GM21423 (cell line): ENCODE measurements at regions not wholly inside any gene's neighbourhood (a gene's known extent, or its start where the extent isn't known, plus 50 kb on each side); places are given as distances from the start of the nearest gene placed in this dataset.

Source experiments
- ATAC-seq: cut with Tn5 transposase; IDR thresholded peaks from one replicate; pipeline ENCODE4 v1.9.1; 2021; ENCODE audit warnings: mild to moderate bottlenecking, moderate library complexity; ENCODE audit not compliant: unreplicated experiment

DNA sequence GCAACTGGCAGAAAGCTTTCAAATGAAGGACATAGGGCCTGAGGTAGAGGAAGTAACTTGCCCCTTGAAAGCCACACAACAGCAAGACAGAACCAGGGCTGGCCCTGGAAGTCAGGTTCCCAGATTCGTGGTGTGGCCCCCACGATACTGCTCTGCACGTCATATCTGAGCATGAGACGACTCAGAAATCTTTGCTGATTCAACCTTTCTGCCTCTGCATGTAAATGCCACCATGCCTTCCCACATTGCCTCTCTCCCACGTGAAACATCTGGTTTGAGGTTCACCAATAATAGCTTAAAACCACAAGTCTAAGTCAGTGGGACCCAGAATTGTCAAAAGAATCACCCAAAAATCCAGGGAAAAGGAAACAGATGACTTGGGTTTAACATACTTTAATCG lies 214.0 kb upstream of the TRIB2 start:
- no peak for ATAC-seq

DNA sequence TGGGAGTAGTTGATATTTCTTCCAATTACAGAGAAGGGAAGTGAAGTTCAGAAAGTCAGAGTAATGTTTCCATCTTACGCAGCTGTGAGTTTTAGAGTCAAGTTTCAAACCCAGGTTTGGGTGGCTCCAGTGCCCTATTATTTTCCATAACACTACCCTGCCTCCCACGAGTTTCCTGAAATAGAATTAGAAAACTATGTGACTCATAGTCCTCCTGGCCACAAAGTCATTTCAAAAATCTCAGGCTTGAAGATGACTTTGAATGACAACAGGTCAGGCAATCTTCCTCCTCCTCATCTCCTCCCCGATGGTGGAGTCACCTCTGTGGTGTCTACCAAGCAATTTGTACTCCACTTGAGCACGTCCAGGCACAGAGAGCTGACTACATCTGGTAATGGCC lies 212.3 kb upstream of the TRIB2 start:
- peak; percentile 28 for ATAC-seq

GRCh38 chr2:12506846-12507245 lies 209.9 kb upstream of the TRIB2 start:
- ATAC-seq, result no peak

- peak; percentile 81 for ATAC-seq
Observed at GRCh38 chr2:12507295-12507694, 209.4 kb upstream of the TRIB2 start.

DNA sequence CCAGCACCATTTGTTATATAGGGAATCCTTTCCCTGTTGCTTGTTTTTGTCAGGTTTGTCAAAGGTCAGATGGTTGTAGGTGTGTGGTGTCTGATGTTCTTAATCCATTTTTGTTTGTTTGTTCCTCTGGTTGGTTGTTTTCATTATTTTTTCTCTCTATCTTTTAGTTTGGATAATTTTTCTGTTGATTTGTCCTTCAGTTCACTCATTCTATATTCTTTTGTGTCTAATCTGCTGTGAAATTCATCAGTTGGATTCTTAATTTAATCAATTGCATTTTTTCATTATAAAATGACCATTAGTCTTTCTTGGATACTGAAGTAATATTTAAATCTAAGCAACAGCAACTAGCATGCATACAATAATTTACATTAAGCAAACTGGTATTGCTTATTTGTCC lies 206.7 kb upstream of the TRIB2 start:
- no peak for ATAC-seq

DNA sequence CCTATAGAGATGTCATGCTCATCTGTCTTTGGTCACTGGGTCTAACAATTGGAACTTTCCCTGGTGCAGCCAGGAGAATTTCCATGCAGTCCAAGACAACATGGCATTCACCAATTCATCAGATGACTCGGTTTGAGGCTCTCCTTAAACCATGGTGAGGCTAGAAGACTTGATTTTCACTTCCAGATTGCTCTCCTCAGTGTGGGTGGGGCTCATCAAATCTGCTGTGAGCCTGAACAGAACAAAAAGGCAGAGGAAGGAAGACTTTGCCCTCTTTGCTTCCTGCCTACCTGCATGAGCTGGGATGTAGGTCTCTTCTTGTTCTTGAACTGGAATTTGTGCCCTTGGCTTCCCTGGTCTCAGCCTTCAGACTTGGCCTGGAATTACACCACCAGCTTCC lies 203.4 kb upstream of the TRIB2 start:
- no peak for ATAC-seq

DNA sequence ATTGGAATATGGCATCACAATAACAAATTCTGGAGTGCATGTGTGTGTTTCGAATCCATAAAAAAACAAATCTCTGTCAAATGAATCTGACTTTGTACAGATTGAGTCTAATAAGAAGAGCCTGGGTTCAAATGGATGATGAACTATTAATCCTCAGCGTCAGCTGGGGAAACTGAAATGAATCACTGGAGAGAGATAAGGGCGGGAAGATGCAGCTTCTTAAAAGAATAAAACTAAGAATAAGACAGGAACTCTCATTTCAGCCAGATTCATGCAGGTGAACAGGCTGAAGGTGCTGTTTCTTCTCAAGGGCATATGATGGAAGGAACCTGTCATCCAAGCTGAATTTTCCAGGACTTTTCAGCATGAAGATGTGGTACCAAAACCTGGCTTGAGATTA lies 202.6 kb upstream of the TRIB2 start:
- ATAC-seq, result no peak

- ATAC-seq, result no peak
Observed at GRCh38 chr2:12514631-12515437, 201.9 kb upstream of the TRIB2 start.

DNA sequence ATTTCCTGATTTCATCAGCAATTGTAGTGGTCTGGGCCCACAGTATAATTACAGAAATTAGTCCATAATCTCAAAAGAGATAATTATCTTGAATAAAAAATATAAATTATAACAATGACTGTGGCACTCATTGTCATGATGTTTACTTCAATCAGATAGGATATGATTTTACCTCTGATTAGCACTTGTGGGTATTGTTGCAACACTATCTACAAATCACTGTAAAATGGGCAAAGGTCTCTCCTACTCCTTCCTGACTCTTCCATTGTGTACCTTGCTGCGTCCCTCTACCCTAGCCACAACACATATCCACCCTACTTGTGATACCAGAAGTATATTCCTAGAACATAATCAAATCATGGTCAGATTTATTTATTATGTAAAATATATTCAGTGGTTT lies 200.9 kb upstream of the TRIB2 start:
- no peak for ATAC-seq

GRCh38 chr2:12533337-12534005 lies 183.3 kb upstream of the TRIB2 start:
- no peak for ATAC-seq

DNA sequence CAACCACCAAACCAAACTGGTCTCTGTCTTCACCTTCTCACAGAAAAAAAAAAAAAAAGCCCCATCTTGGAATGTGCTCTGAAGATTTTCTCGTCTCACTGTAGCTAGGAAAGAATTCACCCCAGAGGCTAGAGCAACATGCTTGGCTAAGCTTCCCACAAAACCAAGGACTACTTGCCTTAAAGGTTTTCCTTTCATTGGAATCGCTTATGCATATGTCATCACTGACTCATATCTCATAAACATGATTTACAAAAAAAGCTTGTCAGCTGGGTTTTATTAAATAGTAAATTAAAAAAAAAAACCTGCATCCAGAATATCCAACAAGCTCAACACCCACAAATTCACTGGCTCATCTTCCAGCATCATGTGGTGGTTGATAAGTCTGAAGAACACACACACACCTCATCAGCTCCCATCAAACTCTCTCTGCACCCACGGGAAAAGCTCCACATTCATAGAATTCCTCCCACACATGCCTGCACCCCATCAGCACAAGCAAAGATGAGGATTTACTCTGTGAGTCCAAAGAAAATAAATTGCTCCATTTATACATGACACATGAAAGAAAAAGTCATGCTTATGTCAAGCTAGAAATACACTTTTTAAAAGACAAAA lies 182.0 kb upstream of the TRIB2 start:
- no peak for ATAC-seq

DNA sequence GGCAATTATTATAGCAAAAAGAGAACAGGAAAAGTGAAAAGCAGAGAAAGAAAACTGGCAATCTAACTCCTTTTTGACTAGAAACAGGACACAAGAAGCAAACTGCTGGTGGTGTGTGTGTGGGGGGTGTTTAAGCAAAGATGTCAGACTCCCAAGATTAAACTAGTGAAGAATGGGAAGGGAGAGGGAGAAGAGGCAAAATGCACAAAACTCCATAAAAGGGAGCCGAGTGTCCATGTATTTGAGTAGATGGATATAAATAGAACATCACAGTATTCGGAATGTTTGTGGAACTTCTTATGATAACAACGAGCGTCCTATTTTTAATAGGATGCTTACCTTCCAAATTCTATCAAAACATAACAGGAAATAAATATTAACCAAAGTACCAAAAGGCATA lies 179.8 kb upstream of the TRIB2 start:
- ATAC-seq, result no peak

- no peak for ATAC-seq
Observed at GRCh38 chr2:12538138-12538694, 178.5 kb upstream of the TRIB2 start.

- ATAC-seq, result no peak
Observed at GRCh38 chr2:12539336-12539735, 177.4 kb upstream of the TRIB2 start.

DNA sequence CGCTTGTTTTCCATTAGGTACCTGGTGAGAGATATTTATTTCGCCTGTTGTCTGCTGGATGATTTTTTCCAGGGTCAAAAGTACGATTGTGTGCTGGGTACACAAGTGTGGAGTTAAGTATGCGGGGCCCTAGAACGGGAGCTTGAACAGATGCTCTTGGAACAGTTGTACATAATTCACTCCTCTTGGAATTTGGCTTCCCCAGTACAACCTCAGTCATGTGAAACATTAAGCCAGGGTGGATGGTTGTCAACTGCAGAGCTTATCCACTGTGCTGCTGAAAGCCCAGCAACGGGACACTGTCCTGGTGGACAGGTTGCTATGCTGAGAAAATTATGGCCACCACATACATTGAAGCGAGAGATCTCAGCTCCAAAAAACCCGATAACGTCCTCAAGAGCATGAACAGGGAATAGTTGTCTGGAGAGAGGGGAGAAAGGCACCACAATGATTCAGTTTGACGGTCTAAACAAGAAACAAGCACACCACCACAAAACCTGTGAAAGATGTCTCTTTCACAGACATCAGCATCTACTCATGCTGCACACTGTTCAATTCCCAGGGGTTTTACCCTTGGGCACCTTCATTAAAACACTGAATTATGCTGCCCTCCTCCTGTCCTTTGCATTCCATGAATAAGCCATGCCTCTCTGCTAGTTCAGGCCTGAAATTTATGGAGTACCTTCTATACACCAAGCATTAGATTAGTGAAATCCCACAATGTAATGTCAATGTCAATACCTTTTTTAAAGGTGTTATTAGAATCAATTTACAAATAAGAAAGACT lies 176.8 kb upstream of the TRIB2 start:
- no peak for ATAC-seq

- ATAC-seq, result no peak
Observed at GRCh38 chr2:12543076-12543977, 173.4 kb upstream of the TRIB2 start.

GRCh38 chr2:12543978-12544558 lies 172.7 kb upstream of the TRIB2 start:
- ATAC-seq, result no peak

DNA sequence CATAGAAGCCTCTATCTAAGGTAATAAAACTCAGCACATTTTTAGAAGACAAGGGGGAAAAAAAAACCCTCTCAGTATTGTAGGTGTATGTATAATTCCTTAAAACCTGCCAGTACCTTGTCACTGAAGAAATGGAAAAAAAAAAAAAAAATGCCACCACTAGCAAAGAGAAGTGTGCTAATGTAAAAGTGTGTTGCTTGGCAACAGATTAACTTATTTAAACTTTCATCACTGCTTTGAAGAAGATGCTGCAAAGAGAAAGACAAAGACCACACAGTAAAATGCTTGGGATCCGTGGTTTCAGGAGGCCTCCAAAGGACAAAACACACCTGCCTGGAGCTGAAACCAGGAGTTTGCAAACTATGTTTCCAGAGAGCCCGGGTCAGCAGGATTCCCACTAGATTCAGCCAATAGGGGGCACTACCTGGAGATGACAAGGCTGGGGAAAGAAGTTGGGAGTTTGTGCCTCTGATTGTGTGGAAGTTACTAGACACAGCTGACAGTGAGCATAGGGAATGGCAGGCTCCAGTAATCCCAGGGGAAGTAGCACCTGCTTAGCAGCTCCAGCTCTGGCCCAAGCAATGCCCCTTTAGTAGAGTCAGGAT lies 169.1 kb upstream of the TRIB2 start:
- ATAC-seq, result no peak

GRCh38 chr2:12548906-12549305 lies 167.8 kb upstream of the TRIB2 start:
- ATAC-seq, result no peak
